GM23338 (cell line): ENCODE measurements at regions not wholly inside any gene's neighbourhood (a gene's known extent, or its start where the extent isn't known, plus 50 kb on each side); places are given as distances from the start of the nearest gene placed in this dataset.

Experiments
- ATAC-seq: fragments of 200-7000 bp; cut with Tn5 transposase; 3 replicates; pipeline ENCODE4 v1.9.1; 2020
- DNase-seq: peaks from one replicate; pipeline ENCODE4 v3.0.0-alpha.2; 2015; ENCODE audit warnings: low spot score
- H2AFZ ChIP-seq: fragments of 200-600 bp; sonication (generic); 2 replicates; pipeline ENCODE4 v1.8.0; 2016; ENCODE audit warnings: antibody characterized with exemption, mild to moderate bottlenecking, moderate library complexity
- H3F3A ChIP-seq: fragments of 200-600 bp; sonication (generic); replicated peaks from 2 replicates; pipeline ENCODE4 v1.8.0; 2017; ENCODE audit warnings: antibody characterized with exemption, mixed run types, low read depth
- H3K27ac ChIP-seq: fragments of 200-600 bp; sonication (generic); 2 replicates; pipeline ENCODE4 v1.6.1; 2016; ENCODE audit warnings: low read depth
- H3K27me3 ChIP-seq: fragments of 200-600 bp; sonication (generic); 2 replicates; pipeline ENCODE4 v1.8.0; 2016; ENCODE audit warnings: mild to moderate bottlenecking, mixed run types, moderate library complexity; ENCODE audit not compliant: insufficient read depth
- H3K36me3 ChIP-seq: fragments of 200-600 bp; sonication (generic); 2 replicates; pipeline ENCODE4 v1.8.0; 2016; ENCODE audit warnings: mild to moderate bottlenecking; ENCODE audit not compliant: insufficient read depth
- H3K4me1 ChIP-seq: fragments of 200-600 bp; sonication (generic); 2 replicates; pipeline ENCODE4 v1.8.0; 2016; ENCODE audit warnings: mild to moderate bottlenecking, moderate library complexity; ENCODE audit not compliant: insufficient read depth
- H3K4me2 ChIP-seq: fragments of 200-600 bp; sonication (generic); 2 replicates; pipeline ENCODE4 v1.7.1; 2017; ENCODE audit warnings: mixed run types
- H3K4me3 ChIP-seq: fragments of 200-600 bp; sonication (generic); 2 replicates; pipeline ENCODE4 v1.6.1; 2016; ENCODE audit warnings: mixed run types
- H3K79me2 ChIP-seq: fragments of 200-600 bp; sonication (generic); replicated peaks from 2 replicates; pipeline ENCODE4 v1.8.0; 2017; ENCODE audit warnings: mild to moderate bottlenecking; ENCODE audit not compliant: insufficient read depth
- H3K9me2 ChIP-seq: fragments of 200-600 bp; sonication (generic); 2 replicates; pipeline ENCODE4 v1.8.0; 2017; ENCODE audit not compliant: insufficient read depth
- H4K20me1 ChIP-seq: fragments of 200-600 bp; sonication (generic); replicated peaks from 2 replicates; pipeline ENCODE4 v1.8.0; 2017; ENCODE audit warnings: mild to moderate bottlenecking; ENCODE audit not compliant: insufficient read depth
- H3K27ac Mint-ChIP-seq: 2 replicates; pipeline ENCODE4 v1.8.0; 2020; ENCODE audit warnings: inconsistent platforms, mild to moderate bottlenecking, moderate library complexity, mixed read lengths
- H3K27me3 Mint-ChIP-seq: 3 replicates; pipeline ENCODE4 v1.8.0; 2022; ENCODE audit warnings: low read depth, mild to moderate bottlenecking, moderate library complexity, mixed read lengths, inconsistent platforms; ENCODE audit not compliant: insufficient read depth, poor library complexity
- H3K36me3 Mint-ChIP-seq: 3 replicates; pipeline ENCODE4 v1.8.0; 2021; ENCODE audit warnings: low read depth, mild to moderate bottlenecking, inconsistent platforms, moderate library complexity, mixed read lengths
- H3K4me1 Mint-ChIP-seq: 3 replicates; pipeline ENCODE4 v1.8.0; 2020; ENCODE audit warnings: mild to moderate bottlenecking, inconsistent platforms, mixed read lengths
- H3K4me3 Mint-ChIP-seq: 3 replicates; pipeline ENCODE4 v1.8.0; 2021; ENCODE audit warnings: moderate library complexity, mild to moderate bottlenecking, inconsistent platforms, mixed read lengths
- H3K9me3 Mint-ChIP-seq: 3 replicates; pipeline ENCODE4 v1.8.0; 2020; ENCODE audit warnings: moderate library complexity, mild to moderate bottlenecking, inconsistent platforms, mixed read lengths
- CREB1 ChIP-seq: fragments of 250-450 bp; sonication (Bioruptor Pico); IDR thresholded peaks from 2 replicates; pipeline ENCODE4 v1.5.0; 2020; ENCODE audit warnings: low read depth, mild to moderate bottlenecking, moderate library complexity
- EZH2 ChIP-seq: fragments of 200-600 bp; sonication (generic); IDR thresholded peaks from one replicate; pipeline ENCODE4 v1.8.0; 2017; ENCODE audit warnings: antibody characterized with exemption, mild to moderate bottlenecking, low read depth; ENCODE audit not compliant: unreplicated experiment
- EZH2phosphoT487 ChIP-seq: fragments of 200-600 bp; sonication (generic); IDR thresholded peaks from one replicate; pipeline ENCODE4 v1.8.1; 2018; ENCODE audit warnings: antibody characterized with exemption; ENCODE audit not compliant: unreplicated experiment
- JUNB ChIP-seq: IDR thresholded peaks from one replicate; pipeline ENCODE4 v1.6.1; 2016; ENCODE audit warnings: antibody characterized with exemption; ENCODE audit not compliant: unreplicated experiment
- NANOG ChIP-seq: IDR thresholded peaks from 2 replicates; pipeline ENCODE4 v1.6.1; 2016; ENCODE audit warnings: antibody characterized with exemption, borderline replicate concordance
- POLR2AphosphoS5 ChIP-seq: IDR thresholded peaks from 2 replicates; pipeline ENCODE4 v1.6.1; 2016; ENCODE audit warnings: antibody characterized with exemption, low read depth
- STAT1 ChIP-seq: IDR thresholded peaks from one replicate; pipeline ENCODE4 v1.6.1; 2016; ENCODE audit warnings: antibody characterized with exemption; ENCODE audit not compliant: unreplicated experiment
- ZNF114 ChIP-seq: fragments of 250-450 bp; sonication (Bioruptor Pico); IDR thresholded peaks from 2 replicates; pipeline ENCODE4 v1.5.0; 2020; ENCODE audit warnings: mild to moderate bottlenecking, moderate library complexity
- ZNF331 ChIP-seq: fragments of 250-450 bp; sonication (Bioruptor Pico); IDR thresholded peaks from 2 replicates; pipeline ENCODE4 v1.5.0; 2020; ENCODE audit warnings: low read depth, mild to moderate bottlenecking, moderate library complexity
- ZNF462 ChIP-seq: fragments of 250-450 bp; sonication (Bioruptor Pico); IDR thresholded peaks from 2 replicates; pipeline ENCODE4 v1.5.0; 2020; ENCODE audit warnings: mild to moderate bottlenecking, moderate library complexity
- TF ChIP-seq, protein P1 (sequence below): IDR thresholded peaks from one replicate; pipeline ENCODE4 v1.6.1; 2018; ENCODE audit warnings: antibody characterized with exemption; ENCODE audit not compliant: unreplicated experiment
- TF ChIP-seq, protein P2 (sequence below): IDR thresholded peaks from 2 replicates; pipeline ENCODE4 v1.6.1; 2016; ENCODE audit warnings: antibody characterized with exemption
- TF ChIP-seq, protein P3 (sequence below), 2 experiments: fragments of 200-600 bp in 1 of 2; sonication (generic) in 1 of 2; conservative IDR thresholded peaks; 2 replicates each; pipeline versions ENCODE4 v1.5.1 to v1.6.1; 2016 to 2017; ENCODE audit warnings: antibody characterized with exemption in 2 of 2, low read depth in 2 of 2, mild to moderate bottlenecking in 2 of 2, moderate library complexity in 1 of 2

- Histone ChIP-seq H3K27me3 (peaks cover 10% of the 10 kb centered on the region; the same call in 1 of the 2 replicates), H3K9me2 (no peaks in the 10 kb centered on the region), H4K20me1 (no peaks in the 10 kb centered on the region), H3K4me3 (no peak overlapping the region), H3F3A (no peaks in the 10 kb centered on the region), H3K79me2 (no peaks in the 10 kb centered on the region), H3K4me1 (no peaks in the 10 kb centered on the region), H2AFZ (no peak overlapping the region), H3K4me2 (no peak overlapping the region), H3K36me3 (no peaks in the 10 kb centered on the region), H3K27ac (no peak overlapping the region)
- Mint-ChIP-seq H3K4me1 (no peaks in the 10 kb centered on the region; the same call in 2 of the 3 replicates), H3K27ac (no peak overlapping the region), H3K27me3 (no peaks in the 10 kb centered on the region), H3K36me3 (no peaks in the 10 kb centered on the region), H3K9me3 (no peaks in the 10 kb centered on the region), H3K4me3 (no peak overlapping the region)
- no peak for ATAC-seq
- TF ChIP-seq, protein P1, sequence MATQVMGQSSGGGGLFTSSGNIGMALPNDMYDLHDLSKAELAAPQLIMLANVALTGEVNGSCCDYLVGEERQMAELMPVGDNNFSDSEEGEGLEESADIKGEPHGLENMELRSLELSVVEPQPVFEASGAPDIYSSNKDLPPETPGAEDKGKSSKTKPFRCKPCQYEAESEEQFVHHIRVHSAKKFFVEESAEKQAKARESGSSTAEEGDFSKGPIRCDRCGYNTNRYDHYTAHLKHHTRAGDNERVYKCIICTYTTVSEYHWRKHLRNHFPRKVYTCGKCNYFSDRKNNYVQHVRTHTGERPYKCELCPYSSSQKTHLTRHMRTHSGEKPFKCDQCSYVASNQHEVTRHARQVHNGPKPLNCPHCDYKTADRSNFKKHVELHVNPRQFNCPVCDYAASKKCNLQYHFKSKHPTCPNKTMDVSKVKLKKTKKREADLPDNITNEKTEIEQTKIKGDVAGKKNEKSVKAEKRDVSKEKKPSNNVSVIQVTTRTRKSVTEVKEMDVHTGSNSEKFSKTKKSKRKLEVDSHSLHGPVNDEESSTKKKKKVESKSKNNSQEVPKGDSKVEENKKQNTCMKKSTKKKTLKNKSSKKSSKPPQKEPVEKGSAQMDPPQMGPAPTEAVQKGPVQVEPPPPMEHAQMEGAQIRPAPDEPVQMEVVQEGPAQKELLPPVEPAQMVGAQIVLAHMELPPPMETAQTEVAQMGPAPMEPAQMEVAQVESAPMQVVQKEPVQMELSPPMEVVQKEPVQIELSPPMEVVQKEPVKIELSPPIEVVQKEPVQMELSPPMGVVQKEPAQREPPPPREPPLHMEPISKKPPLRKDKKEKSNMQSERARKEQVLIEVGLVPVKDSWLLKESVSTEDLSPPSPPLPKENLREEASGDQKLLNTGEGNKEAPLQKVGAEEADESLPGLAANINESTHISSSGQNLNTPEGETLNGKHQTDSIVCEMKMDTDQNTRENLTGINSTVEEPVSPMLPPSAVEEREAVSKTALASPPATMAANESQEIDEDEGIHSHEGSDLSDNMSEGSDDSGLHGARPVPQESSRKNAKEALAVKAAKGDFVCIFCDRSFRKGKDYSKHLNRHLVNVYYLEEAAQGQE, result no peak
- TF ChIP-seq ZNF462 (CRISPR knock-in tag), result no peak
- no peak for TF ChIP-seq ZNF114 (CRISPR knock-in tag)
- no peak for TF ChIP-seq ZNF331
- TF ChIP-seq EZH2, result no peak
- TF ChIP-seq NANOG, result no peak
- TF ChIP-seq JUNB, result no peak
- TF ChIP-seq, protein P2, sequence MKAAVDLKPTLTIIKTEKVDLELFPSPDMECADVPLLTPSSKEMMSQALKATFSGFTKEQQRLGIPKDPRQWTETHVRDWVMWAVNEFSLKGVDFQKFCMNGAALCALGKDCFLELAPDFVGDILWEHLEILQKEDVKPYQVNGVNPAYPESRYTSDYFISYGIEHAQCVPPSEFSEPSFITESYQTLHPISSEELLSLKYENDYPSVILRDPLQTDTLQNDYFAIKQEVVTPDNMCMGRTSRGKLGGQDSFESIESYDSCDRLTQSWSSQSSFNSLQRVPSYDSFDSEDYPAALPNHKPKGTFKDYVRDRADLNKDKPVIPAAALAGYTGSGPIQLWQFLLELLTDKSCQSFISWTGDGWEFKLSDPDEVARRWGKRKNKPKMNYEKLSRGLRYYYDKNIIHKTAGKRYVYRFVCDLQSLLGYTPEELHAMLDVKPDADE, result no peak
- TF ChIP-seq, protein P3, sequence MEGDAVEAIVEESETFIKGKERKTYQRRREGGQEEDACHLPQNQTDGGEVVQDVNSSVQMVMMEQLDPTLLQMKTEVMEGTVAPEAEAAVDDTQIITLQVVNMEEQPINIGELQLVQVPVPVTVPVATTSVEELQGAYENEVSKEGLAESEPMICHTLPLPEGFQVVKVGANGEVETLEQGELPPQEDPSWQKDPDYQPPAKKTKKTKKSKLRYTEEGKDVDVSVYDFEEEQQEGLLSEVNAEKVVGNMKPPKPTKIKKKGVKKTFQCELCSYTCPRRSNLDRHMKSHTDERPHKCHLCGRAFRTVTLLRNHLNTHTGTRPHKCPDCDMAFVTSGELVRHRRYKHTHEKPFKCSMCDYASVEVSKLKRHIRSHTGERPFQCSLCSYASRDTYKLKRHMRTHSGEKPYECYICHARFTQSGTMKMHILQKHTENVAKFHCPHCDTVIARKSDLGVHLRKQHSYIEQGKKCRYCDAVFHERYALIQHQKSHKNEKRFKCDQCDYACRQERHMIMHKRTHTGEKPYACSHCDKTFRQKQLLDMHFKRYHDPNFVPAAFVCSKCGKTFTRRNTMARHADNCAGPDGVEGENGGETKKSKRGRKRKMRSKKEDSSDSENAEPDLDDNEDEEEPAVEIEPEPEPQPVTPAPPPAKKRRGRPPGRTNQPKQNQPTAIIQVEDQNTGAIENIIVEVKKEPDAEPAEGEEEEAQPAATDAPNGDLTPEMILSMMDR (conservative IDR thresholded peaks at IDR 0.05; ENCODE audit: low read depth in 2 of 2), result no peak
- no peak for TF ChIP-seq STAT1
- TF ChIP-seq CREB1 (CRISPR knock-in tag), result no peak
- no peak for TF ChIP-seq POLR2AphosphoS5
- TF ChIP-seq EZH2phosphoT487, result no peak
- DNase-seq, result no peak
These were observed 65.1 kb upstream of the CDH4 start for GRCh38 chr20:61186771-61187472.
